HG03520 (cell line): ENCODE measurements at regions not wholly inside any gene's neighbourhood (a gene's known extent, or its start where the extent isn't known, plus 50 kb on each side); places are given as distances from the start of the nearest gene placed in this dataset.

ENCODE experiments used
- ATAC-seq: cut with Tn5 transposase; IDR thresholded peaks from one replicate; pipeline ENCODE4 v1.9.1; 2021; ENCODE audit warnings: mild to moderate bottlenecking, moderate library complexity; ENCODE audit not compliant: unreplicated experiment

DNA sequence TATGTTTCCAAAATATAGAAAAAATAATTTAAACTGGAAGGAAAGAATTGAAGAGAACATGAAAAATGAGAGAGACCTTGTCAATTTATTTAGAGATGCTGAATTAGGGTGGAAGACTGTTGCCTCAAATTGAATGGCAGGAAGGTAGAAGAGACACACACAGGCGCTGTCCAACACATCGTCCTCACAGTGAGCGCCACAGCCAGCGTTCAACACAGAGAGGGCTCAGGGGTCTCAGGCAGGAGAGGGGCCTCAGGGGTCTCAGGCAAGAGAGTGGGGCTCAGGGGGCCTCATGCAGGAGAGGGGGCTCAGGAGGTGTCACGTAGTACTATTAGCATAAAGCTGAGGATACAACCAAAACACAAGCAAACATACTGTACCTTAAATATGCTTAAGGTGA, 65.7 kb downstream of the TMEM18 start:
- no peak for ATAC-seq

DNA sequence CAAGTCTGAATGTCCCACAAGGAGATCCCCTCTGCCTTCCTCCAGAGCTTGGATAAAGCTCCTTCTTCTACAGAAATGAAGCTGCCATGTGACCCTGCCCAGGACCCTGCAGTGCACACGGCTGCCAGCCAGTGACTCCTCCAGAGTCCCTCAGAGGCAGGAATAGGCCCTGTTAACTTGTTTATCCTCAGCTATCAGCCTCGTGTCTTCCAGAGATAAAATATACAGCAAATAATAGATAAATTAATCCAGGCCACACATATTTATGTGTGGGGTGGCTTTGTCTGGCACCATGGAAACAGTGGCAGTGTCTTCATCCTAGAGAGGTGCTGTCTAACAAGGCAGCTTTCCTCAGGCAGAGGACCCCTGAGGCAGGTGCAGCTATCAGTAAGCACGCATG, 66.7 kb downstream of the TMEM18 start:
- no peak for ATAC-seq

DNA sequence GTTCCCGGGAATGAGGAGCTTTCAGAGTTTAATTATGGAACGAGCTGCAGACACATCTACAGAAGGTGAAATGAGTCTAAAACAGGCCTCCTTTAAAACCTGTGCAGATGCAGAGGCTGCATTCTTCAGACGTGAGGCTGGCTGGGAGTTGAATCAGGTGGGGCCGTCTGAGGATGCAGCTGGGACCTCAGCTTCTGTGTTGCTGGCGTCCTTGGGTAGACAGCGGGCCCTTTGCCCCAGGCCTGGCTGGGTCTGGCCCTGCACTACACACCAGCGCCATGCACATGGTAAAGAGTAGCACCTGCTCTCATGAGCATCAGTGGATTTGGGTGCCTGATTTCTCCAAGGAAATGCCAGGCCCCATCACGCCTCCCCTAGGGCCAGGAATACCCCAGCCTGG, 67.3 kb downstream of the TMEM18 start:
- ATAC-seq = no peak

- no peak for ATAC-seq
Observed at GRCh38 chr2:609449-609848, 67.8 kb downstream of the TMEM18 start.

GRCh38 chr2:608711-609110, 68.5 kb downstream of the TMEM18 start:
- ATAC-seq = no peak

DNA sequence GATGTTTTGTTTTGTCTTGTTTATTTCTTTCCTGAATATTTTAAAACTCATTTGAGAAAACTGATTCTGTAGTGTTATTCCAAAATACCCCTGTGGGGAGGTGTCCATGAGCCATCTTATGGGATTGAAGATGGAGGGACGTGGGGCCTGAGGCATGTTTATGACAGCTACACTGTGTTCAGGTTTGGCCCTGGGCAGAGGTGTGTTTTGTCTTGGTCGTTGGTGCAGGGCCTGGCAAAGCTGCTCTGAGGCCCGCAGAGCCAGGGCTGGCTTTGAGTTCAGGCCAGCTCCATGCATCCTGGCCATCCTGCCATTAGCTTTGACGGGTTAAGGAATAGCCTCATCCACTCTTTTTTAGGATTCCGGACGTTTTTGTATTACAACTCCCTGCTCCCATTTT, 68.9 kb downstream of the TMEM18 start:
- ATAC-seq = no peak

DNA sequence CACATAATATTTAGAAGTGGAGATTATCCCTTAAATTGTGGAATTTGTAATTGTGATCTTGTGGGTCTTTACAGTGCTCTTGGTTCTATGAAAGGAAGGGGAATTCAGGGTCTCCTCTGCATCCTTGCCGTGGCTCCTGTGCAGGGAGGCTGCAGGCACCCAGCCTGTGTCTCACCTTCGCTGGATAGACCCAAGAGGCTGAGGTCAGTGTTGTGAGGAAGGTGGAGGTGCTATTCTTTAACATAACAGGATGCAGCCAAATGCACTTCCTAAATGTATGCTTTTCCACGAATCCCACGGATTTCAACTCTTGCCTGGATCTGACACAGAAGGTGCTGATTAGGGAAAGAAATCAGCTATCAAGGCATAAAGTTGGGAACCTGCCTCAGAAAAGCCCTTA, 69.5 kb downstream of the TMEM18 start:
- no peak for ATAC-seq

DNA sequence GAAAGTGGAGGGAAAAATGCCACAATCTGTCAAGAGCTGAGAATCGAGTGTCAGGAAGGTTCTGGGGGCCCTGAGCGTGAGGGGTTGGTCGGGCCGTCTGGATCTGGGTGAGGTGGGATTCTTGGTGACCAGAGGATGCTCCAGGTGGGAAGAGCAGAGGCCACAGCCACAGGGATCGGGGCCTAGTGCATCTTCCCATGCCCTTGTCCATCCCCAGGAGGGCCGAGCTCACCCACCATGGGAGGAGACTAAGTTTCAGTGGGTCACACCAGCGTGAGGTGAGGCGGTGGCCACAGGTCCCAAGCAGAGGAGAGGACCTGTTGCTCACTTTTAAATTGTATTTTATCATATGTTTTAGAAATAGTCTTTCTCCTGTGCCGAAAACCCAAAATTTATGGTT, 70.0 kb downstream of the TMEM18 start:
- ATAC-seq = no peak

GRCh38 chr2:605674-606608, 71.3 kb downstream of the TMEM18 start:
- no peak for ATAC-seq

DNA sequence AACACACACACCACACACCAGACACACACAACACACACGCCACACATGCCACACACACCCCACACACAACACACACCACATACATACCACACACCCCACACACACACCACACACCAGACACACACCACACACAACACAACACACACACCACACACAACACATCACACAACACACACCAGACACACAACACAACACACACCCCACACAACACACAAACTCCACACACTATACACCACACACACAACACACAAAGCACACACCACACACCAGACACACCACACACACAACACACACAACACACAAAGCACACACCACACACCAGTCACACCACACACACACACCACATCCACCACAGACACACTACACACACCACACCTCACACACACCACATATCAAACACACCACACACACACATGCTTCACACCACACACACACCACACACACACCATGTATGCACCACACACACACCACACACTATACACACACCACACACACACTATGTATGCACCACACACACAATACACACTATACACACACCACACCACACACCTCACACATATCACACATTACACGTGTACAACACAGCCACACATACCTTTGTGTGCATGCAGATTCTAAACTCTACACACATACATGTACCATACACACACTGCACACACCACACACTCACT, 72.2 kb downstream of the TMEM18 start:
- no peak for ATAC-seq

DNA sequence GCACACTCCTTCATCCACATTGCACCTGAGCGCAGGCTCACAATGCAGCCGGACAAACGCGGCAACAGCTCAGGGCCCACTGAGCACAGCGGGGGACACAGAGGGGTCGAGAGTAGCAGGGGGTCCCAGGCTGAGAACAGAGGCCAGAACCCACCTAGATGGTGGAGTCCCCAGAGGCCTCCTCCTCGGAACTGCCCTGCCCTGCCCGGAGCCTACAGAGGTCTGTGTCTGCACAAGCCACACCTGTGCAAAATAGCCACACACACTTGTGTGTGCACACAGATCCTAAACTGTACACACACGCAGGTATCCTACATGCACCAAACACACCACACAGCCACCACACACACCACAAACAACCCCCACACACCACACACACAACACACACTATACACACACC, 72.8 kb downstream of the TMEM18 start:
- no peak for ATAC-seq

DNA sequence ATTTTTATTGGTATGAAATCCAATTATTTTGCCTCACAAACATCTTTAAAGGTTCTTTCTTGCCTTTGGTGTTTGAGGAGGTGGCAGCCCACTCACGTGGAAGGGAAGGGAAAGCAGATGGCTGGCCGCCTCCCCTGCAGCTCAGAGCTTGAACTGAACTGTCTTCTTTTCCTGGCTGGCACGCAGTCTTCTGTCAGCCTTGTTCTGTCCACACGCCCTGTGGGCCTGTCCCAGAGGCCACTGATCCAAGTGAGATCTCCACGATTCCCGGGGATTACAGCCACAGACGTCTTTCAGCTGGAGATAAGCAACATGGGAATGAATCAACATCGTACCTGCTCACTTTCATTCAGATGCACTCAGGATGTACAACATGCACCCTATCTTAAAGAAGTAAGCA, 73.3 kb downstream of the TMEM18 start:
- no peak for ATAC-seq

DNA sequence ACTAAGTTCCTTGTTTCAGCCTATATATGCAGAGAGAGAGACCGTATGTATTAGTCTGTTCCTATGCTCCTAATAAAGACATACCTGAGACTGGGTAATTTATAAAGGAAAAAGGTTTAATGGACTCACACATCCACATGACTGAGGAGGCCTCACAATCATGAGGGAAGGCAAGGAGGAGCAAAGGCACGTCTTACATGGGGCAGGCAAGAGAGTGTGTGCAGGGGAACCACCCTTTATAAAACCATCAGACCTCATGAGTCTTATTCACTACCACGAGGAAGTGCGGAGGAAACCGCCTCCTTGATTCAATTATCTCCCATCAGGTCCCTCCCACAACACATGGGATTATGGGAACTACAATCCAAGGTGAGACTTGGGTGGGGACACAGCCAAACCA, 73.8 kb downstream of the TMEM18 start:
- no peak for ATAC-seq

DNA sequence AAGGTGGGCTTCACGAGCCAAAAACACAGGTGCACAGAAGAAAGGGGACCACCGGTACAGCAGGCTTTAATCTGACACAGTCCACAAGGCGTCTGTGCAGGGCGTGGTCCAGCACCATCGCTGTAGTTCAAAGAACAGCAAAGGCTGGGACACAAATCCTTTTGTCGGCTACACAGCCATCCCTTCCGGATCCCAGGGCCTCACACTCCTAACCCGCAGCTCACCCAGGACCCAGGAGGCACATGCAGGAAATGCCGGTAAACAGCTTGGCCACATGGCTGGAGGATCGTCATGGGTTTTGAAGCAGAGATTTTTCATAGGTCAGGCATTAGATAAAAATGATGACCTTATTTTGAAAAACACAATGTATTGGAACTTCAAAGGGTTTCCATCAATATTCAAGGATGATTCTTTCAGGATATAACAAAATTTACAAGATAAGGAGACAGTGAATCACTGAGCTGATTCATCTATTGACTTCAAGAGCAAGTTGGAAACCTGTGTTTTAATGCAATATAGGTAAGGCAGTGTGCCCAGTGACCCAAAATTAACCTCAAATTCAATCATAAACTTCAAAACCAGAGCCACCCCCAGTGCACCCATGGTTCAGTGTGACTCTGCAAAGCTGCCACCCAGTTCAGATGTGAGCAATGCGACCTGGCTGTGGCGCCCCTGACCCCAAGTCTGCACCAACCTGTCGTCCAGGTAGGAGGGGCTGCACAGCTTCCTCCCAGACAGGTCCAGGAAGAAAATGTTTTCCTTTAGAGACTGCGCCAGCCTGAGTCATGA, 74.4 kb downstream of the TMEM18 start:
- no peak for ATAC-seq

DNA sequence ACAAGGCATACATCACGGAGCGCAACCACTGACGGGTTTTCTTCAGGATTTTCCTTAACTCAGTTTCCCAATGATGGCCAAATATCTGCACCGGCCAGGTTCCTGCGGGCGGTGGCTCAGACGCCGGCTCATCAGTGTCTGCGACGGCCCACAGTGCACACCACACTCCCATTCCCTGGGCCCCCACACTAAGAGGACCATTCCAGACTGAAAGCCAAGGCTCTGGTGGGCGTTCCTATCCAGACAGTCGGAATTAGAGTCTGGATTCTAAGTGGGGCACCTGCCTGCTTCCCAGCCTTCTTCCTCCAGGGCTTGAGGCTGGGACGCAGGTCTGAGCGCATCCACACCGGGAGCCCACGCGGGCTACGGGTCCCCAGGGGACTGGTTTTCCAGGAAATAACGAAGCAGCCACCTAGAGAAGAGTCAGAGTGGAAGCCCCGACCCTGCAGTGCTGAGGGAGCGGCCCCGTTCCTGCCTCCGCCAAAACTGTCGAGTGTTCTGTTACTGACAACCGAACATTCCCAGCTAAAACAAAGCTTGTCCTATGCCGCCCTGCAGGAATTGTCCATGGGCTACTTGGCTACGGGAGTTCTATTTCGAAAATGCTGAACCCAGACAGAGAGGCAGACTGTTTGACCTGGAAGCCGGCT, 75.3 kb downstream of the TMEM18 start:
- ATAC-seq = no peak

- ATAC-seq = no peak
Observed at GRCh38 chr2:601387-601698, 75.9 kb downstream of the TMEM18 start.

- no peak for ATAC-seq
Observed at GRCh38 chr2:600542-601386, 76.4 kb downstream of the TMEM18 start.

DNA sequence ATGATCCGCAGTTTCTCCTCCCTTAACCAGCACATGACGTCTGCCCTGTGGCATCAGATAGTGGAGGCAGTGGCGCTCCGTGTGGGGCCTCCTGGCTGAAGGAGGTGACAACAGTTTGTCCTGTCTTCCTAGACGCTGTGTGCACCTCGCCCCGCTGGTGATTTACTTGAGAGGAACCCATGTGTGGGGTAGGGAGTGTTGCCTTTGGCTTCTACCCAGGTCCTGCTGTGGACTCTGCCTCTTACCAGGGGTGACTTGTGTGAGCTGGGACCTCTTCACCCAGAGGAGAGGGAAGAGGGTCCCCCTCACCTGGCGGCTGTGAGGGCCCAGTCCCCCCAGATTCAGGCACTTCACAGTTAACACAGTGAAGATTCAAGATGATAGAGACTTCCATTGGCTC, 77.6 kb downstream of the TMEM18 start:
- no peak for ATAC-seq

GRCh38 chr2:598058-598802, 79.0 kb downstream of the TMEM18 start:
- ATAC-seq = no peak
